ENCODE measurements at regions not wholly inside any gene's neighbourhood (a gene's known extent, or its start where the extent isn't known, plus 50 kb on each side); places are given as distances from the start of the nearest gene placed in this dataset.

GRCh38 chr5:165258197-165258771 is 1752.9 kb downstream of the MAT2B start:
- DNase-seq, result no peak

GRCh38 chr5:165260426-165260825 is 1755.0 kb downstream of the MAT2B start:
- no peak for DNase-seq

GRCh38 chr5:165263536-165263935 is 1758.1 kb downstream of the MAT2B start:
- DNase-seq, result no peak

- DNase-seq, result no peak
Measured at GRCh38 chr5:165266939-165267338, 1761.5 kb downstream of the MAT2B start.

DNA sequence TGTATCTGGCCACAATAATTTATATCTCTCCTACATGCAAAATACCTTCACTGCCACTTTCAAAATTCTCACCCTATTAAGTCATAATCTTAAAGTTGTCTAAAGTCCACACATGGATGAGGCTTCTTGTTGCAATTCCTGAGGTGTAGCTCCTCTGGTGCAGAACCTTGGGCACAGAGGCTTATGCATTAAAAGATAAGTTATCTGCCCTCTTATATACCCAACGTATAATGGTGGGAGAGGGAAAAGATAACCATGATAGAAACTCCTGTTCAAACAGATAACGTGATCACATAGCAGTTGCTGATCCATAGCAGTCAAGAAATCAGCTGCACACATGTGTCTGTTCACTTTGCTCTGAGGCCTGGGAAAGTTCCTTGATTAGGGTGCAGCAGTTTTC is 1767.0 kb downstream of the MAT2B start:
- DNase-seq, result no peak

GRCh38 chr5:165277661-165278060 is 1772.2 kb downstream of the MAT2B start:
- no peak for DNase-seq

DNA sequence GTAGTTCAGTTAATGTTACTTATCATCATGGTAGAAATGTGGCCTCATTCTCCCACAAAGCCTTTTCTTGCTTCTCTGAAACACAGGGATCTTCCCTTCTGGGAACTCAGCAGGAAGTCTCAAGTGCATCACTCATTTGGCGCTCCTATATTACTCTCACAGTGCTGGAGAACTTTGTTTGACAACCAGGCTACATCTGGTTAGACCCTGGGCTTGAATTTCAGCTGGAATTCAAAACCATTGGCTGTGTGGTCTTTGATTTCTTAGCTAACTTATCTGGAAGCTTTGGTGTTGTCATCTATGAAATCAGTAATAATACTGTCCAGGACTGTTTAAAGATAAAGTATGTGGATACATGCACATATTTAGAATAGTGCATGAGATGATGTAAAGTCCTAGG is 1777.1 kb downstream of the MAT2B start:
- DNase-seq, result no peak

DNA sequence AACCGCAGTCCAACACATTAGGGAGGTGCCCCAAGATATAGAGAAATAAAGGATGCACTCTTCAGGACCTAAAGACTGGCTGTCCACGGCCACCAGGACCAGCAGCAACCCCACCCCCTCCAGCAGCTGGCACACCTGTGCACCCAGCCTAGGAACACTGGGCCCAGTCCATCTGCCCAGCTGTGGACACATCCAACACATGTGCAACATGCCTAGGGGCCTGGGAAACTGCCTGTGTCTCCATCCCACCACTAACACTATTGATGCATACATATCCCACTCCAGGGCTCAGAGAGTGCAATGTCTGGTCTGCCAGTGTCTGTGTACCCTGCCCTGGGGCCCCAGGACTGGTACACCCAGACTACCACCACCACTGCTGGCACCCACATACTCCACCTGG is 1781.3 kb downstream of the MAT2B start:
- DNase-seq, result no peak

DNA sequence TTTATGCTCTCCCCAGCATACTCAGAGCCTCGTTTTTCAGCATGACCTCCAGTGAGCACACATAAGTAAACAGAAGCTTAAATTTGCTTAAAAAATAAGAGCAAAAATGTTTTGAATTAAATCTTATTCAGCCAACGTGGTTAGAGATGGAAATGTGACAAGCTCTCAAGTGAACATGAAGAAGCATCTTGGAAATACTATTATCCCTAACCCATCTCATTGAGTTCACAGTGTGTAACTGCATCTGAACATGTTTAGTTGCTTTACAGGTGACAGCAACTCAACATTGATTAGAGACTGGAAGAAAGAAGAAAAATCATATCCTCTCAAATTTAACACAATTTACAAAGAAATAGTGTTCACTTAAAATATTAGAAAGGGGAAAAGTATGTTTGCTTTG is 1785.1 kb downstream of the MAT2B start:
- DNase-seq, result no peak

DNA sequence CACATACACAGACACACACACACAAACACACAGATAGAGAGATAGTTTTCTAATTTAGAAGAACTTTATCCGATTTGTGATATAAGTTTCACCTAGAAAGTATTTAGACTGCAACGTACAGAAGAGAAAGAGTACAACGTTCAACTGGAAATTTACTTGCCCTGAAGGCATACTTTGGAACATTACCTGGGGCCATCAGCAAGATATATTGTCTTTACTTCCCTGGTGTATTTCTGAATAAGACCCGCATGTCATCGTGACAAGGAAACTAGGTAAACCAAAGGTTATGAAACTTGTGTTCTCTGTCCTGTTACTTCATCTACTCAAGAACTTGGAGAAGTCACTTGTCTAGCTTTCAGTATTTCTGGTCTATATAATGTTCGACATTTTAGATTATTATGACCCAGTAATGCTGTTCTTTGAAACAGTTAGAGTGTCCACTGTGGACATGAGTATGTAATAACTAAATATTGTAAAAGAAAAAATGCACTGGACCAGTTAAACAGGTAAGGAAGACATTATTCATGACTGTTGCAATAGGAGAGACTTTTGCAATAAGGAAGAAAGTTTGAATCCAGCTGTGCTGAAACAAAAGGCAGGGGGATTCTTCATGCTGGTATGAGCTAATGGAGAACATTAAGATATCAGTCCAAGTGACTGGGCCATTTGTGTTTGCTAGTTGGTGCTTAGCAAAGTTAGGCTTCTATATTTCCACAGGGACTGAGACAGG is 1791.1 kb downstream of the MAT2B start:
- DNase-seq, result no peak

GRCh38 chr5:165304193-165304827 is 1798.9 kb downstream of the MAT2B start:
- no peak for DNase-seq

- no peak for DNase-seq
Measured at GRCh38 chr5:165305596-165305995, 1800.2 kb downstream of the MAT2B start.

DNA sequence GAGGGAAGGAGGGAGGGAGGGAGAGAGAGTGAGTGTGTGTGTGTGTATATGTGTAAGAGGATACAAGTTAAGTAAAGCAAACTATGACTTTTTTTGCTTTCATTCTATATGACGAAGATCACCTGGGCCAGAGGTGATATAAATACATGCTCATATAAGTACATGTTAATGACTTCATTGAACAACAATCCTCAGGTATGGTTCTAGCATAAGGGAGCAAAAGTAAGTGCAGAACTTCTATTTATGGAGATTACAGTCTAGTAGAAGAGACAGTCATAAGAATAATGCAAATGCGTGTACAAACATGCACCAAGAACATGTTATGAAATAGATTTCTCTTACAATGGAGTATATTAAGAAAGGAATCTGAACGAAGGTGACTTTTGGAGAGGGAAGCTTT is 1804.0 kb downstream of the MAT2B start:
- DNase-seq, result no peak

DNA sequence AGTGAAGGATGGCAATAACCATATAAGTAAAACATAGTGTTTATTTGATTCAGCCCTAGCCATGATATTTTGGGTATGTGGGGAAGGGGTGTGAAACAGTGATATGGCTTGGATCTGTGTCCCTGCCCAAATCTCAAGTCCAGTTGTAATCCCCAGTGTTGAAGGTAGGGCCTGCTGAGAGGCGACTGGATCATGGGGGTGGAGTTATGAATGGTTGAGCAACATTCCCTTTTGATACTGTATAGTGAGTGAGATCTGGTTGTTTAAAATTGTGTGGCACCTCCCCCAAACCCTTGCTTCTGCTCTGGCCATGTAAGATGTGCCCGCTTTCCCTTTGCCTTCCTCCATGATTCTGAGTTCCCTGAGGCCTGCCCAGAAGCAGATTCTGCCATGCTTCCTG is 1804.6 kb downstream of the MAT2B start:
- no peak for DNase-seq

DNA sequence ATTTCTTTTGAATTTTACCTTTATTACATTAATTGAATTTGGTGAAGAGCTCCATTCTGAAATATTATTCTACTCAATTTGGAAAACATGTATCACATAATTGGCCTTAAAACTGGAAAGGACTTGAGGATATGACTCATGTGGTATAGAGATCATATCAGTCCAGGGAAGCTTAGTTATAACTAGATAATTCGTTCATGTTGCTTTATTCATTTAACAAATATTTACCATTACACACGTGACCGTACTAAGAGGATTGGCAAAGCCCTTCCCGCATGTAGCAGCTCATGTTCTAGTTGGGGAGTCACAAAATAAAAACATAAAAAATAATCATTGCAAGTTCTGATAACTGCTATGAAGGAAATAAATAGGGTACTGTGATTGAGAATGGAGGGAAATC is 1816.5 kb downstream of the MAT2B start:
- DNase-seq, result no peak

GRCh38 chr5:165325221-165325620 is 1819.8 kb downstream of the MAT2B start:
- no peak for DNase-seq

GRCh38 chr5:165327631-165328030 is 1822.2 kb downstream of the MAT2B start:
- no peak for DNase-seq

GRCh38 chr5:165328846-165329245 is 1823.4 kb downstream of the MAT2B start:
- no peak for DNase-seq

DNA sequence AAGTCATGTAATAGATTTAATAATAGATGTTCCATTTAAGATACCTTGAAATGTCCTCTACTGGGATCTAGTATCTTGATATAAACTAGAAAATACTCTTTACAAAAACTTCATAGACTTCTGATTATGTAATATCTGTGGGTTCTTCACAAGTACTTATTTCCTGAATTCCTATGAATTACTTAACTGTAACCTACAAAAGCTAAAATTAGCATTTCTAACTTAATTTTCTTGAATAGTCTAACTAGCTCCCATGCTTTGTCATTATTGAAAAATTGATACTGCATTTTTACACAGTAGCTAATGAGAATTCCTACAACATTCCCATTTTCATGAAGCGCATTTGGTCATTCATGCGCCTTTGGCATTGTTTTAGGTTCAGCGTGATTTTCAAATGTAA is 1828.2 kb downstream of the MAT2B start:
- no peak for DNase-seq

GRCh38 chr5:165334201-165334600 is 1828.8 kb downstream of the MAT2B start:
- no peak for DNase-seq

GRCh38 chr5:165349735-165350134 is 1844.3 kb downstream of the MAT2B start:
- DNase-seq, result no peak

DNA sequence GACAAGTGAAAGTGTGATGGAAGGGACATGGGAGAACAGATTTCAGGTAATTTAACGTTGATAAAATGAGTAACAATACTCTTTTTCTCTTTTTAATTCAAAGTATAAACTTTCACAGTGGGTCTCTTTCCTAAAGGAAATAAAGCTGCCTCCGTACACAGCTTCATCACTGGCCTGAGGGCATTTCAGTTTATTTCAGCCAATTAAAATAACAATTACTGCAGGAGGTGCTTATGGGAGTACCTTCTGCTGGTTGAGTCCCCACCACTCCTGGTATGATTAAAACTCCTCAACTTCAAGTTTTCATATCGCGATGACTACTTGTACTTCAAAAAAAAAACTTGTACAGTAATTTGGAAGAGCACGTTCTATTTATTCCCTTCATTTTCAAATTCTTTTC is 1845.9 kb downstream of the MAT2B start:
- DNase-seq, result no peak

GRCh38 chr5:165360366-165360765 is 1854.9 kb downstream of the MAT2B start:
- no peak for DNase-seq

GRCh38 chr5:165360784-165361542 is 1855.5 kb downstream of the MAT2B start:
- DNase-seq, result no peak

Measured in SIG-M5 (cell line).